GM06990 (cell line): ENCODE measurements at regions not wholly inside any gene's neighbourhood (a gene's known extent, or its start where the extent isn't known, plus 50 kb on each side); places are given as distances from the start of the nearest gene placed in this dataset.

ENCODE experiments used
- DNase-seq: peaks from one replicate; pipeline ENCODE4 v3.0.0-alpha.2; 2011; ENCODE audit not compliant: insufficient read length; ENCODE audit errors: extremely low read depth
- H3K27me3 ChIP-seq: replicated peaks from 2 replicates; pipeline ENCODE4 v1.6.0; 2011; ENCODE audit warnings: low read length; ENCODE audit not compliant: control insufficient read depth, insufficient read depth
- H3K36me3 ChIP-seq: 2 replicates; pipeline ENCODE4 v1.5.1; 2011; ENCODE audit warnings: low read length; ENCODE audit not compliant: control insufficient read depth, insufficient read depth
- H3K4me3 ChIP-seq: replicated peaks from 2 replicates; pipeline ENCODE4 v1.5.1; 2011; ENCODE audit warnings: low read depth, mild to moderate bottlenecking, control low read depth, low read length
- TF ChIP-seq, protein P1 (sequence below): IDR thresholded peaks from 2 replicates; pipeline ENCODE4 v1.5.1; 2011; ENCODE audit warnings: low read length, control low read depth, mild to moderate bottlenecking, inconsistent platforms; ENCODE audit not compliant: insufficient read depth, poor library complexity, severe bottlenecking

DNA sequence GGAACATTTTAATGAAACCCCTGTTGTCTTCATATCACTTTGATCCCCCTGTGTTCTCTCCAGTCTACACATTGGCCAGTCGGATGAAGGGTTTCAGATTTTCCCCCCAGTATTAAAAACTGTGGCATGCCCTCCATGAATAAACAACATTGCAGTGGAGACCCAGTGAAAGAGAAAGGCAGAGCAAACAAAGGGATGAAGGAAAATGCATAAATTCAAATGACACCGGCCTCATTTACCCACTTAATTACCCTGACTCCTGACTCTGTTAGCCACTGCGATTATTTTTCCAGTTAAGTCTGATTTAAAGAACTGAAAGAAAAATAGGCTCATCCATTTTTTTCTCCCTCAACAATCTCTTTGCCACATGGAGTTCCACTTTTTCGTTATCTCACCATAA is 569.2 kb downstream of the TFAP2B start:
- Histone ChIP-seq H3K27me3 (no peaks in the 10 kb centered on the region), H3K4me3 (no peak overlapping the region), H3K36me3 (no peaks in the 10 kb centered on the region)
- DNase-seq: no peak
- TF ChIP-seq, protein P1, sequence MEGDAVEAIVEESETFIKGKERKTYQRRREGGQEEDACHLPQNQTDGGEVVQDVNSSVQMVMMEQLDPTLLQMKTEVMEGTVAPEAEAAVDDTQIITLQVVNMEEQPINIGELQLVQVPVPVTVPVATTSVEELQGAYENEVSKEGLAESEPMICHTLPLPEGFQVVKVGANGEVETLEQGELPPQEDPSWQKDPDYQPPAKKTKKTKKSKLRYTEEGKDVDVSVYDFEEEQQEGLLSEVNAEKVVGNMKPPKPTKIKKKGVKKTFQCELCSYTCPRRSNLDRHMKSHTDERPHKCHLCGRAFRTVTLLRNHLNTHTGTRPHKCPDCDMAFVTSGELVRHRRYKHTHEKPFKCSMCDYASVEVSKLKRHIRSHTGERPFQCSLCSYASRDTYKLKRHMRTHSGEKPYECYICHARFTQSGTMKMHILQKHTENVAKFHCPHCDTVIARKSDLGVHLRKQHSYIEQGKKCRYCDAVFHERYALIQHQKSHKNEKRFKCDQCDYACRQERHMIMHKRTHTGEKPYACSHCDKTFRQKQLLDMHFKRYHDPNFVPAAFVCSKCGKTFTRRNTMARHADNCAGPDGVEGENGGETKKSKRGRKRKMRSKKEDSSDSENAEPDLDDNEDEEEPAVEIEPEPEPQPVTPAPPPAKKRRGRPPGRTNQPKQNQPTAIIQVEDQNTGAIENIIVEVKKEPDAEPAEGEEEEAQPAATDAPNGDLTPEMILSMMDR: no peak

DNA sequence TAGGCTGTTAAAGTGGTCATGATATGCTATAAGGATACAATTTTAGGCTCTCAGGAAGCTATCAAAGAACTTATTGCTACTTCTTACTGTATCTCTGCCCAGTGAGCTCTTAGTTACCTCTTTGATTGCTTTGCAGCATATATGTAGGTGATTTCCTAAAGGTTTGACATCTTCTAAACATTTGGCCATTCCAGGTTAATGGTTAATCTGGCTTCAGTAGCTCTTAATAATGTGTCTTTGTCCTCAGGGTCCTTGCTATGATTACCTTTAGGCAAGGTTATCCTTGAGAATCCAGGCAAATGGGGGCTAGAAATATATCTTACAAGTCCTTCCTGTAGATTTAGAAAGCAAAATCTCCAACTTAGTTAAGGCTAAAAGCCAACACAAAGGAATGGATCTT is 575.4 kb downstream of the TFAP2B start:
- Histone ChIP-seq H3K27me3 (no peaks in the 10 kb centered on the region), H3K36me3 (no peaks in the 10 kb centered on the region), H3K4me3 (no peak overlapping the region)
- TF ChIP-seq, protein P1: no peak
- no peak for DNase-seq

DNA sequence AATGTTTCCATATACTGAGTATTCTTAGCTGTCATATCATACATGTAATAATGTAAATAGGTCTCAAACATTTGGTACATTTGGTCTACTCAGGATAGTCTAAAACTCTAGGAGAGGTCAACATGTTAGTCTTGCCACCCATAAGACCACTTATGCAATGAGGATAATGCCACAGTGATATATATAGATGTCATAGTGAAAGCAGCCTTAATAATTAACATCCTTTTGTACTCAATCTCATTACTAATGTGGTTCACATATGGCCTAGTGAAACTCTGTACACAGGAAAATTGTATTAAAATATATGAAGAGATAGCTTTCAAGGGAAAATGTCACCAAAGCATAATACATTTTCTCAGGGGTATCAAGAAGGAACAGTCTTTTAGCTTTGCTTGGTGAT is 577.9 kb downstream of the TFAP2B start:
- TF ChIP-seq, protein P1: no peak
- Histone ChIP-seq H3K36me3 (no peaks in the 10 kb centered on the region), H3K27me3 (no peaks in the 10 kb centered on the region), H3K4me3 (no peak overlapping the region)
- no peak for DNase-seq

DNA sequence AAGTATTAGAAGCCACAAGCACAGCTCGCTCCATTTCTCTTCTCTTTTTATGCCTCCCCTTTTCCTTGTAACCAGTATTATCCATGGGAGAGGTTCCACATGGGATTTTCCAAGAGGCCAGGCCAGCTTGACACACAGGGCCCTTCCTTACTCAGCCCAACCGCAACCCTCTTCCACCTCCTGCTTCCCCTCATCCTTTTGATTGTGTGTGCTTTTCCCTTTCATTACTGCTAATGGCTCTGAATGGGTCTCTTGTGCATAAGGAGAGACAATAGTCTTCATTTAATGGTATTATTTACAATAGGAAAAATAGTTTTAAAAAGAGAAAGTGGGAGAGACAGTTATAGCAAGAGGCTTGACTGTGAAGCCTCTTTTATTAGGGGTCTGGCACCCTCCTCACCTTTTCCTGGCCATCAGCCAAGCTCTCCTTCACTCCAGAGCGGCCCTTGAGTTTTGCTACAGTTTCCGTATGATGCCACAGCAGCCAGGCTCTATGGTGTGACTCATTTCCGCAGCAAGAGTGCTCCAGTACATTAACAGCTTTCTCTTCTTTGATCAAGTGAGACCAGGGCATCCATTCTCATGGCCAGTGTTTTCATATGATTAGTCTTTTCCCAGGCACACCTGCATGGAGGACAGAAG is 579.5 kb downstream of the TFAP2B start:
- Histone ChIP-seq H3K27me3 (no peaks in the 10 kb centered on the region), H3K4me3 (no peak overlapping the region), H3K36me3 (no peaks in the 10 kb centered on the region)
- TF ChIP-seq, protein P1: no peak
- DNase-seq: no peak

DNA sequence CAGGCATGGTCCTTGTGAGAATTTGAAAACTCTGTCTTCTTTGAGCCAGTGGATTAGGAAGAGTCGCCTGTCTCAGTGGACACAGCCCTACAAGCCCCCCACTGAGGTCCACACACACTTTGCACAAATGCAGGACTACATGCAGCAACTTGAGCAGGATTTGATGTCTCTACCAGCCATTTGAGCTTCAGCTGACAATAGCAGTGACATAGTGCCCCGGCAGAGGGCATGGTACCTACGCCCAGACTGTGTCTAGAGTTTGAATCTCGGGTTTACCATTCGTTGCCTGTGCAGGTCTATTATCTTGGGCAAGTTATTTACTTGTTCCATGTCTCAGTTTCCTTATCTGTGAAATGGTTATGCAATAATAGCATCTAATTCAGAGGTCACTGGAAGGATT is 580.1 kb downstream of the TFAP2B start:
- Histone ChIP-seq H3K4me3 (no peak overlapping the region), H3K27me3 (no peaks in the 10 kb centered on the region), H3K36me3 (no peaks in the 10 kb centered on the region)
- DNase-seq: no peak
- TF ChIP-seq, protein P1: peak; percentile 63

DNA sequence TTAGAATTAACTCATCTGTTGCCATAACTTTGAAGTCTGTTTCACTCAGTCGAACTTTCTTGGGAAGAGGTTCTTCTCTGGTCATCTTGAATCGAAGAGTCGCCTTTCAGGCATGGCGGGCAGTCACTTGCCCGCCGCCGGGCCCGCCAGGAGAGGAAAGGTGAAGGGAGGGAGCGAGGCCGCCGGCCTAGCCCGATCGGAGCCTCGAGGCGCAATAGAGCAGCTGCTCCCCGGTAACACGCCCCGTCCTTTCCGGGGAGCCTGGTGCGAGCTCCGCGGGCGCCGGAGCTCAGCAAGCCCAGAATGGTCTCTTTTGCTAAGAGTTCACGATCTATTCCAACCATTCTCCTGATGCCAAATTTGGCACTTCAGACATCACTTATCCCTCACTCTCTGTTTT is 591.8 kb downstream of the TFAP2B start:
- no peak overlapping the region for H3K4me3 ChIP-seq
- TF ChIP-seq, protein P1: no peak
- no peaks in the 10 kb centered on the region for H3K36me3 ChIP-seq
- no peaks in the 10 kb centered on the region for H3K27me3 ChIP-seq
- DNase-seq: no peak
